ENCODE measurements at regions not wholly inside any gene's neighbourhood (a gene's known extent, or its start where the extent isn't known, plus 50 kb on each side); places are given as distances from the start of the nearest gene placed in this dataset.

DNA sequence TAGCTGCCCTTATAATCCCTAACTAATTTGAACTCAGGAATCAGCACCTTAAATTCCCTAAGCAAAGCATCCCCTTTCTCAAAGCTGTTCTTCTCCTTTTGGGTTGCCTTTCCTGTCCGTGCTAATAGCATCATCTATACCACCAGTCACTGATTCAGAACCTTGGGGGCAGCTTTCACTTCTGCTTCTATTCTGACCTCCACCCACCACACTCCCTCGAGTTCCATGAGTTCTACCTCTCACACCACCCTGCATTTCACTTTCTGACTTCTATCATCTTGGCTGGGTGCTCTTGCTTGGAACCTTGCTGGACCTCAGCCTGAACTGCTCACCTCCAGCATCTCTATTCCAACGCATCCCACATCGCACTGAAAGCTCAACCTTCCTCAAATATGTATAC, 55.4 kb upstream of the KCNMB2 start (continued):
- TF ChIP-seq PHB2 (IDR thresholded peaks at IDR 0.05; ENCODE audit: partially characterized antibody) (no peak), ZNF782 (CRISPR knock-in tag; IDR thresholded peaks at IDR 0.05; ENCODE audit: borderline replicate concordance) (no peak), BORCS8-MEF2B (CRISPR knock-in tag; IDR thresholded peaks at IDR 0.05) (no peak), THAP11 (CRISPR knock-in tag; IDR thresholded peaks at IDR 0.05) (no peak), SNRNP70 (IDR thresholded peaks at IDR 0.05; ENCODE audit: low read depth, low read length) (no peak), TSC22D2 (CRISPR knock-in tag; IDR thresholded peaks at IDR 0.05; ENCODE audit: borderline replicate concordance) (no peak), CREBL2 (CRISPR knock-in tag; IDR thresholded peaks at IDR 0.05; ENCODE audit: borderline replicate concordance) (no peak), KMT2B (CRISPR knock-in tag; IDR thresholded peaks at IDR 0.05) (no peak), DBP (CRISPR knock-in tag; IDR thresholded peaks at IDR 0.05; ENCODE audit: not compliant biosample characterization) (no peak), ZNF570 (CRISPR knock-in tag; IDR thresholded peaks at IDR 0.05; ENCODE audit: borderline replicate concordance) (no peak)
- TF ChIP-seq, protein P1, sequence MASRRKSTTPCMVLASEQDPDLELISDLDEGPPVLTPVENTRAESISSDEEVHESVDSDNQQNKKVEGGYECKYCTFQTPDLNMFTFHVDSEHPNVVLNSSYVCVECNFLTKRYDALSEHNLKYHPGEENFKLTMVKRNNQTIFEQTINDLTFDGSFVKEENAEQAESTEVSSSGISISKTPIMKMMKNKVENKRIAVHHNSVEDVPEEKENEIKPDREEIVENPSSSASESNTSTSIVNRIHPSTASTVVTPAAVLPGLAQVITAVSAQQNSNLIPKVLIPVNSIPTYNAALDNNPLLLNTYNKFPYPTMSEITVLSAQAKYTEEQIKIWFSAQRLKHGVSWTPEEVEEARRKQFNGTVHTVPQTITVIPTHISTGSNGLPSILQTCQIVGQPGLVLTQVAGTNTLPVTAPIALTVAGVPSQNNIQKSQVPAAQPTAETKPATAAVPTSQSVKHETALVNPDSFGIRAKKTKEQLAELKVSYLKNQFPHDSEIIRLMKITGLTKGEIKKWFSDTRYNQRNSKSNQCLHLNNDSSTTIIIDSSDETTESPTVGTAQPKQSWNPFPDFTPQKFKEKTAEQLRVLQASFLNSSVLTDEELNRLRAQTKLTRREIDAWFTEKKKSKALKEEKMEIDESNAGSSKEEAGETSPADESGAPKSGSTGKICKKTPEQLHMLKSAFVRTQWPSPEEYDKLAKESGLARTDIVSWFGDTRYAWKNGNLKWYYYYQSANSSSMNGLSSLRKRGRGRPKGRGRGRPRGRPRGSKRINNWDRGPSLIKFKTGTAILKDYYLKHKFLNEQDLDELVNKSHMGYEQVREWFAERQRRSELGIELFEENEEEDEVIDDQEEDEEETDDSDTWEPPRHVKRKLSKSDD (CRISPR knock-in tag; IDR thresholded peaks at IDR 0.05; ENCODE audit: low read depth), result no peak

DNA sequence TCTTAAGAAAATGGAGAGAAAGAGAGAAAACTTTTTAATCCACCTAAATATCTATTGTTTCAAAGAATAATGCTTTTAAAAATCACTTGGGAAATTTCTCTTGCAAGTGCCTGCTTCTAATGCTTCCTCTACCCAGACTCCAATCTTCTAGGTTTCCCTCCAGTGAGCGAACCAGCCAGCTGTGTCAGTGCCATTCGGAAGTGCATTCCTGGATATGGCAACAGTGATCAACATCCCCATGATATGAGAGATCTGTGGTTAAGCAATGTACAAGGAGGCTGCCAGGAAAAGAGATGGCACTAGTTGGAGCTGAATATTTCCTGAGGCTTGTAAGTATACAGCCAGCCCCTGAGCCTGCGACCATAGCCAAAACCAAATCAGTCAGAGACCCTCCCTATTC, 53.3 kb upstream of the KCNMB2 start:
- Histone ChIP-seq H3K4me2 (ENCODE audit: low read depth, low read length) (no peak overlapping the region), H3K9me3 (ENCODE audit: low read length) (no peaks in the 10 kb centered on the region), H3K27ac (ENCODE audit: extremely low read length, insufficient read depth, low read length) (no peak overlapping the region), H2AFZ (ENCODE audit: low read length) (no peak overlapping the region), H3K4me1 (ENCODE audit: insufficient read depth, low read length) (no peaks in the 10 kb centered on the region), H3K9ac (ENCODE audit: insufficient read depth, low read depth, low read length) (no peak overlapping the region), H4K20me1 (ENCODE audit: insufficient read depth, low read length) (no peaks in the 10 kb centered on the region), H3K4me3 (replicated peaks in 1 of 3; ENCODE audit: insufficient read depth in 1 of 3, low read depth in 2 of 3, low read length in 3 of 3) (no peak overlapping the region), H3K36me3 (replicated peaks in 1 of 2; ENCODE audit: control insufficient read depth in 1 of 2, insufficient read depth in 2 of 2, low read length in 2 of 2) (no peaks in the 10 kb centered on the region), H3K79me2 (ENCODE audit: insufficient read depth, low read length) (no peaks in the 10 kb centered on the region), H3K27me3 (ENCODE audit: control insufficient read depth in 1 of 2, insufficient read depth in 2 of 2, low read length in 2 of 2) (no peaks in the 10 kb centered on the region)
- no peak for ATAC-seq
- ChIA-PET CTCF (ENCODE audit: low intra/inter-chr PET ratio, low total read pairs) (no interaction called here), POLR2A (no interaction called here)
- in situ Hi-C loops (cut with HindIII; ENCODE audit: extremely low pct_ligation_motif_present, low pct_unique_long_range_greater_than_20kb), result no loop called here
- no TSS peak for BruUV-seq (replicated peaks)
- 6% methylated on average over 3 of the region's 3 CpGs for WGBS (ENCODE audit: low lambda C conversion rate)
- DNase-seq (ENCODE audit: low spot score), result no peak
- FAIRE-seq, result no peak
- no peak for TF ChIP-seq SIN3A (IDR thresholded peaks at IDR 0.05; ENCODE audit: borderline replicate concordance, low read depth, low read length)
- TF ChIP-seq, protein P2, sequence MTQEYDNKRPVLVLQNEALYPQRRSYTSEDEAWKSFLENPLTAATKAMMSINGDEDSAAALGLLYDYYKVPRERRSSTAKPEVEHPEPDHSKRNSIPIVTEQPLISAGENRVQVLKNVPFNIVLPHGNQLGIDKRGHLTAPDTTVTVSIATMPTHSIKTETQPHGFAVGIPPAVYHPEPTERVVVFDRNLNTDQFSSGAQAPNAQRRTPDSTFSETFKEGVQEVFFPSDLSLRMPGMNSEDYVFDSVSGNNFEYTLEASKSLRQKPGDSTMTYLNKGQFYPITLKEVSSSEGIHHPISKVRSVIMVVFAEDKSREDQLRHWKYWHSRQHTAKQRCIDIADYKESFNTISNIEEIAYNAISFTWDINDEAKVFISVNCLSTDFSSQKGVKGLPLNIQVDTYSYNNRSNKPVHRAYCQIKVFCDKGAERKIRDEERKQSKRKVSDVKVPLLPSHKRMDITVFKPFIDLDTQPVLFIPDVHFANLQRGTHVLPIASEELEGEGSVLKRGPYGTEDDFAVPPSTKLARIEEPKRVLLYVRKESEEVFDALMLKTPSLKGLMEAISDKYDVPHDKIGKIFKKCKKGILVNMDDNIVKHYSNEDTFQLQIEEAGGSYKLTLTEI (CRISPR knock-in tag; conservative IDR thresholded peaks at IDR 0.05), result no peak
- intact Hi-C loops (cut with micrococcal nuclease; ENCODE audit: unreplicated experiment), result no loop called here
